Astrocyte (in vitro differentiated cells and primary cell): ENCODE measurements at regions not wholly inside any gene's neighbourhood (a gene's known extent, or its start where the extent isn't known, plus 50 kb on each side); places are given as distances from the start of the nearest gene placed in this dataset.

Experiments used
- EZH2 ChIP-seq: IDR thresholded peaks from 2 replicates; pipeline ENCODE4 v1.6.1; 2012; ENCODE audit warnings: mild to moderate bottlenecking, low read length, inconsistent platforms; ENCODE audit not compliant: insufficient read depth
- TF ChIP-seq, protein P1 (sequence below): IDR thresholded peaks from 2 replicates; pipeline ENCODE4 v1.5.1; 2011; ENCODE audit warnings: low read depth, mild to moderate bottlenecking, inconsistent platforms, low read length, moderate library complexity; ENCODE audit not compliant: insufficient read depth

DNA sequence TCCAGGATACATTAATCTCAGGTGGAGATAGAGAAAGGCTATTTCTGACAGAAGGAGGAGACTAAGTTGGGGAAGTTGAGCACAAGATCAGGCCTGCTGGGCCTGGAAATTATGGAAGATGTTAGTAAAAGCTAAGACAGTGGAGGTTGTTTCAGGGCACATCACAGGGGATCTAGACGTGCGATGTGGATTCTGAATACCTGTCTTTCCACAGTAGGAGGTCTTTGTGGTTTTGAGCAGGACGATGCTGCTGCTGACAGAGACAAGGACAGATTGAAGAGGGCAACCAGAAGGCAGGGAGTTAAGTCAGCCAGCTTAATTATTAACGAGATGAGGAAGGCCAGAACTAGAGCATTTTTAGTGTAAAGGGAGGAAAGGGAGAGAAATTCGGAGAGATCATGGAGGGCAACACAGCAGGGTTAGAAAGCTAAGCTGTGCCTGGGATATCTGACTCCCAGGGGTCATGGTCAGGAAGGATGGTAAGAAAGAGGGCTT is 384.9 kb downstream of the MAFB start:
- TF ChIP-seq, protein P1, sequence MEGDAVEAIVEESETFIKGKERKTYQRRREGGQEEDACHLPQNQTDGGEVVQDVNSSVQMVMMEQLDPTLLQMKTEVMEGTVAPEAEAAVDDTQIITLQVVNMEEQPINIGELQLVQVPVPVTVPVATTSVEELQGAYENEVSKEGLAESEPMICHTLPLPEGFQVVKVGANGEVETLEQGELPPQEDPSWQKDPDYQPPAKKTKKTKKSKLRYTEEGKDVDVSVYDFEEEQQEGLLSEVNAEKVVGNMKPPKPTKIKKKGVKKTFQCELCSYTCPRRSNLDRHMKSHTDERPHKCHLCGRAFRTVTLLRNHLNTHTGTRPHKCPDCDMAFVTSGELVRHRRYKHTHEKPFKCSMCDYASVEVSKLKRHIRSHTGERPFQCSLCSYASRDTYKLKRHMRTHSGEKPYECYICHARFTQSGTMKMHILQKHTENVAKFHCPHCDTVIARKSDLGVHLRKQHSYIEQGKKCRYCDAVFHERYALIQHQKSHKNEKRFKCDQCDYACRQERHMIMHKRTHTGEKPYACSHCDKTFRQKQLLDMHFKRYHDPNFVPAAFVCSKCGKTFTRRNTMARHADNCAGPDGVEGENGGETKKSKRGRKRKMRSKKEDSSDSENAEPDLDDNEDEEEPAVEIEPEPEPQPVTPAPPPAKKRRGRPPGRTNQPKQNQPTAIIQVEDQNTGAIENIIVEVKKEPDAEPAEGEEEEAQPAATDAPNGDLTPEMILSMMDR, result no peak
- TF ChIP-seq EZH2, result no peak
